ENCODE measurements at regions not wholly inside any gene's neighbourhood (a gene's known extent, or its start where the extent isn't known, plus 50 kb on each side); places are given as distances from the start of the nearest gene placed in this dataset.

DNA sequence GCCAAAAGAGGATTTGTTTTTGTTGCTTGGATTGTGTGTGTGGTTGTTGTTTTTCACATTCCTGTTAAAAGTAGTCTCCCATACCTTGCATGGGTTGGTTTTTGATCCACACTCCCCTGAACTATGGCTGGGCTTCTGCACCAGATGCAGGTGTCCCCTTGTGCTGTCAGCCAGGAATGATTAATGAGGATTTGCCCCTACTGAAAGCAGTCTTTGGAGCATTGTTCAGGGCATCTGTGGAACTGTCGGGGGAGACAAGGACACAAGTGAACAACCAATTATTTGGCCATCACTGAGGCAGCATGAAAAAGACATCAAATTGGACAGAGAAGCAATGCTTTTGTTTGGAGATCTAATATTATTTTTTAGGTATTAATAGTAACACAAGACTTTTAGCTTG lies 373.2 kb upstream of the MMS22L start:
- no peaks in the 10 kb centered on the region for H4K20me1 ChIP-seq (ENCODE audit: control insufficient read depth, insufficient read depth)
- no peak overlapping the region for H3K9ac ChIP-seq (ENCODE audit: control insufficient read depth, insufficient read depth, low read length)
- FAIRE-seq (no peak), ATAC-seq (no peak), DNase-seq (ENCODE audit: low read depth, low spot score) (no peak)
- no peak overlapping the region for H3K4me2 ChIP-seq (ENCODE audit: control insufficient read depth, insufficient read depth)
- ChIA-PET RAD21 (ENCODE audit: unreplicated experiment) (no interaction called here), POLR2A (no interaction called here), CTCF (no interaction called here), SMC1A (ENCODE audit: uncharacterized antibody, unreplicated experiment) (no interaction called here)
- in situ Hi-C loops (cut with MboI) = no loop called here
- H3K79me2 ChIP-seq (ENCODE audit: control insufficient read depth, insufficient read depth, low read length) = no peaks in the 10 kb centered on the region
- H3K4me1 ChIP-seq (ENCODE audit: control insufficient read depth, insufficient read depth, low read length) = no peaks in the 10 kb centered on the region
- intact Hi-C loops (cut with micrococcal nuclease; ENCODE audit: unreplicated experiment) = no loop called here
- H3K27me3 ChIP-seq (replicated peaks in 1 of 2; ENCODE audit: control insufficient read depth in 2 of 2, insufficient read depth in 2 of 2, low read length in 1 of 2) = no peaks in the 10 kb centered on the region
- no peak overlapping the region for H3K4me3 ChIP-seq
- WGBS (ENCODE audit: insufficient coverage, insufficient replicate concordance, low lambda C conversion rate, missing lambda C conversion rate) = 0% methylated on average over 1 of the region's 1 CpG
- no peak overlapping the region for H3K27ac ChIP-seq (ENCODE audit: control insufficient read depth, insufficient read depth)
- BruUV-seq (replicated peaks) = no TSS peak
- no peak overlapping the region for H2AFZ ChIP-seq (ENCODE audit: control insufficient read depth, low read depth, low read length)
- no peaks in the 10 kb centered on the region for H3K36me3 ChIP-seq (ENCODE audit: control insufficient read depth in 2 of 2, insufficient read depth in 2 of 2, low read length in 1 of 2)
- TF ChIP-seq IKZF1 (conservative IDR thresholded peaks at IDR 0.05) = no peak
- TF ChIP-seq FOS (IDR thresholded peaks at IDR 0.05; ENCODE audit: borderline replicate concordance, extremely low read depth, insufficient read length) = no peak
- TF ChIP-seq SRF (IDR thresholded peaks at IDR 0.05; ENCODE audit: low read depth in 2 of 2, low read length in 2 of 2) = no peak
- TF ChIP-seq ETV6 (conservative IDR thresholded peaks at IDR 0.05 in 1 of 2, IDR thresholded peaks at IDR 0.05 in 1 of 2; ENCODE audit: borderline replicate concordance in 1 of 2, low read depth in 1 of 2) = no peak
- TF ChIP-seq EGR1 (IDR thresholded peaks at IDR 0.05; ENCODE audit: borderline replicate concordance in 1 of 2, low read depth in 2 of 2, low read length in 2 of 2) = no peak
- TF ChIP-seq SMARCA5 (IDR thresholded peaks at IDR 0.05) = no peak
- TF ChIP-seq ZZZ3 (IDR thresholded peaks at IDR 0.05; ENCODE audit: control insufficient read depth, insufficient read length, low read depth) = no peak
- no peak for TF ChIP-seq PML (IDR thresholded peaks at IDR 0.05; ENCODE audit: low read length)
- no peak for TF ChIP-seq TCF7 (IDR thresholded peaks at IDR 0.05; ENCODE audit: borderline replicate concordance)
- no peak for TF ChIP-seq EP300 (IDR thresholded peaks at IDR 0.05; ENCODE audit: borderline replicate concordance in 1 of 2, control insufficient read depth in 1 of 2, low read depth in 2 of 2, low read length in 2 of 2)
- TF ChIP-seq JUND (IDR thresholded peaks at IDR 0.05; ENCODE audit: low read depth, low read length) = no peak
- TF ChIP-seq ZSCAN29 (IDR thresholded peaks at IDR 0.05) = no peak
- no peak for TF ChIP-seq CHD4 (IDR thresholded peaks at IDR 0.05)
- TF ChIP-seq ZBTB40 (IDR thresholded peaks at IDR 0.05; ENCODE audit: borderline replicate concordance) = no peak
- no peak for TF ChIP-seq GATAD2B (conservative IDR thresholded peaks at IDR 0.05; ENCODE audit: low read depth)
- no peak for TF ChIP-seq CHD2 (IDR thresholded peaks at IDR 0.05; ENCODE audit: borderline replicate concordance, low read depth, low read length)
- no peaks in the 10 kb centered on the region for H3K9me3 ChIP-seq (replicated peaks; ENCODE audit: control insufficient read depth, insufficient read depth, low read length)

Data from GM12878 (cell line).